A673 (cell line): ENCODE measurements at regions not wholly inside any gene's neighbourhood (a gene's known extent, or its start where the extent isn't known, plus 50 kb on each side); places are given as distances from the start of the nearest gene placed in this dataset.

Experiments
- BruUV-seq: library from RNA; stranded (reverse); fragments of 400-500 nt; replicated peaks from 2 replicates; lab custom pipeline; 2021; lab: Mats Ljungman, UMichigan
- CTCF ChIA-PET: fragments of 300-600 bp; sonication (Branson Sonifier 250); formaldehyde crosslinking; loops from one replicate; lab custom pipeline; 2022; ENCODE audit warnings: antibody characterized with exemption; lab: Charles Lee
- POLR2A ChIA-PET: fragments of 300-600 bp; sonication (Branson Sonifier 250); formaldehyde crosslinking; loops from one replicate; lab custom pipeline; 2022; ENCODE audit warnings: antibody characterized with exemption; ENCODE audit not compliant: low non-redundant PET; lab: Charles Lee
- DNase-seq: peaks from one replicate; pipeline ENCODE4 v3.0.0-alpha.2; 2015; ENCODE audit warnings: low spot score
- H3K27ac ChIP-seq: fragments of 200-600 bp; sonication (generic); 2 replicates; pipeline ENCODE4 v1.5.1; 2016; ENCODE audit warnings: mixed run types, low read depth, mild to moderate bottlenecking, mixed read lengths, antibody characterized with exemption, low read length; ENCODE audit not compliant: poor library complexity, severe bottlenecking
- H3K27me3 ChIP-seq: fragments of 200-600 bp; sonication (generic); replicated peaks from 2 replicates; pipeline ENCODE4 v1.6.1; 2017; ENCODE audit warnings: mixed run types, low read depth, mild to moderate bottlenecking, mixed read lengths, antibody characterized with exemption, low read length; ENCODE audit not compliant: insufficient read depth, poor library complexity
- H3K36me3 ChIP-seq: fragments of 200-600 bp; sonication (generic); 2 replicates; pipeline ENCODE4 v1.6.1; 2016; ENCODE audit warnings: mixed run types, mild to moderate bottlenecking, mixed read lengths, antibody characterized with exemption, low read length; ENCODE audit not compliant: insufficient read depth, poor library complexity, severe bottlenecking
- H3K4me1 ChIP-seq: fragments of 200-600 bp; sonication (generic); 2 replicates; pipeline ENCODE4 v1.6.1; 2017; ENCODE audit warnings: mixed run types, mild to moderate bottlenecking, mixed read lengths, antibody characterized with exemption, low read length; ENCODE audit not compliant: insufficient read depth, poor library complexity, severe bottlenecking
- H3K4me3 ChIP-seq: fragments of 200-600 bp; sonication (generic); 2 replicates; pipeline ENCODE4 v1.5.1; 2016; ENCODE audit warnings: low read depth, mixed run types, mild to moderate bottlenecking, mixed read lengths, low read length; ENCODE audit not compliant: poor library complexity, severe bottlenecking
- H3K9me3 ChIP-seq: fragments of 200-600 bp; sonication (generic); 2 replicates; pipeline ENCODE4 v1.6.1; 2016; ENCODE audit warnings: mixed run types, low read depth, mild to moderate bottlenecking, mixed read lengths, antibody characterized with exemption, low read length; ENCODE audit not compliant: poor library complexity, severe bottlenecking
- CTCF ChIP-seq: fragments of 300-800, 200-600 bp; sonication (generic); conservative IDR thresholded peaks from 2 replicates; pipeline ENCODE4 v1.5.1; 2017; ENCODE audit warnings: low read depth, mild to moderate bottlenecking, antibody characterized with exemption, low read length, moderate library complexity, mixed read lengths
- EZH2 ChIP-seq: fragments of 200-600 bp; sonication (generic); IDR thresholded peaks from 2 replicates; pipeline ENCODE4 v1.6.1; 2017; ENCODE audit warnings: borderline replicate concordance, low read depth, mild to moderate bottlenecking, mixed read lengths, antibody characterized with exemption, low read length; ENCODE audit not compliant: poor library complexity, severe bottlenecking
- intact Hi-C: fragments of 100-400 bp; cut with micrococcal nuclease; formaldehyde crosslinking; loops from one replicate; pipeline ENCODE4 v1.10.0; 2022; ENCODE audit not compliant: unreplicated experiment

- no TSS peak for BruUV-seq
Observed at GRCh38 chr15:57821826-57822225, 115.3 kb downstream of the POLR2M start.

GRCh38 chr15:57823325-57823882, 116.9 kb downstream of the POLR2M start:
- DNase-seq = no peak
- Histone ChIP-seq H3K4me3 (no peak overlapping the region), H3K27ac (no peak overlapping the region), H3K27me3 (no peaks in the 10 kb centered on the region), H3K9me3 (no peaks in the 10 kb centered on the region), H3K4me1 (no peaks in the 10 kb centered on the region), H3K36me3 (no peaks in the 10 kb centered on the region)
- TF ChIP-seq EZH2 = no peak
- TF ChIP-seq CTCF = no peak
- intact Hi-C loops = no loop called here
- POLR2A ChIA-PET = no interaction called here
- CTCF ChIA-PET = no interaction called here
- BruUV-seq = no TSS peak

More at GRCh38 chr15:57821826-57822225, 115.3 kb downstream of the POLR2M start:
- CTCF ChIA-PET = no interaction called here
- no peak for TF ChIP-seq EZH2
- no peak for TF ChIP-seq CTCF
- Histone ChIP-seq H3K9me3 (no peaks in the 10 kb centered on the region), H3K27me3 (no peaks in the 10 kb centered on the region), H3K4me1 (no peaks in the 10 kb centered on the region), H3K27ac (no peak overlapping the region), H3K36me3 (no peaks in the 10 kb centered on the region), H3K4me3 (no peak overlapping the region)
- no peak for DNase-seq
- intact Hi-C loops = no loop called here
- POLR2A ChIA-PET = no interaction called here

- TF ChIP-seq EZH2 (no peak), CTCF (no peak)
- DNase-seq = no peak
- no peak overlapping the region for H3K4me3 ChIP-seq
- intact Hi-C loops = no loop called here
- no TSS peak for BruUV-seq
- no peaks in the 10 kb centered on the region for H3K36me3 ChIP-seq
- ChIA-PET POLR2A (no interaction called here), CTCF (no interaction called here)
- H3K27me3 ChIP-seq = no peaks in the 10 kb centered on the region
- H3K27ac ChIP-seq = no peak overlapping the region
- H3K9me3 ChIP-seq = no peaks in the 10 kb centered on the region
- H3K4me1 ChIP-seq = no peaks in the 10 kb centered on the region
Observed at GRCh38 chr15:57824186-57824585, 117.7 kb downstream of the POLR2M start.
